ENCODE measurements at regions not wholly inside any gene's neighbourhood (a gene's known extent, or its start where the extent isn't known, plus 50 kb on each side); places are given as distances from the start of the nearest gene placed in this dataset.

DNA sequence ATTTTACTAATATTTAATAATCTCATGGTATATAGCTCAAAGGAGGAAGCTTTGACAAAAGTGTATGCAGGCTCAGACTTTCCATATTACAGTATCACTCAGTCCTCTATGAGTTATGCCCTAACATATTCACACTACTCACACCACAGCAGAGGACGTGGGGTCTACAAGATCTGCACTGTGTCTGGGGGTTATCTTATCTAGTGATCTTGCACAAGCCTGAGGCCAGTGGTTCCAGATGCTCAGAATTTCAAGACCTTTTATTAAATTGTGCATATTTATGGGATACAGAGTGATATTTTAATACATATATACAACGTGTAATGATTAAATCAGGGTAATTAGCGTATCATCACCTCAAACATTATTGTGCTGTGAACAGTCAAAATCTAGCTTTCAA is 933.1 kb downstream of the SQOR start:
- DNase-seq = no peak

DNA sequence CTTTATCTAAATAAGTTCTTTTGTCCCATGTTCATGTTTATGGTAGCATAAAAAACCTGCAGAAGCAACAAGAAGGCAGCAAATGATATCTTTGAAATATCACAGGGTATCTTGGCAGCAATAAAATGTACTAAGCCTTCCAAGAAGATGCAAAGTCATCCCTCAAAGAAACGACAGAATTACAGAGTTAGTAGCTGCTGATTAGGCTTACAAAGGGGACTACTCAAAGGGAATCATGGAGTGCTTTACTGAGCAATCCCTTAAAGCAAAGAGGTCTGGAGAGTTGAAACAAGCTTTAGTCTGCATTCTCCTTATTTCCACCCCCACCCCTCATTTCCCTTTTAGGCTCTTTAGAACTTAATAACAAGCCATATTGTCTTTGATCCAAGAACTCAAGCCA is 935.0 kb downstream of the SQOR start:
- no peak for DNase-seq

DNA sequence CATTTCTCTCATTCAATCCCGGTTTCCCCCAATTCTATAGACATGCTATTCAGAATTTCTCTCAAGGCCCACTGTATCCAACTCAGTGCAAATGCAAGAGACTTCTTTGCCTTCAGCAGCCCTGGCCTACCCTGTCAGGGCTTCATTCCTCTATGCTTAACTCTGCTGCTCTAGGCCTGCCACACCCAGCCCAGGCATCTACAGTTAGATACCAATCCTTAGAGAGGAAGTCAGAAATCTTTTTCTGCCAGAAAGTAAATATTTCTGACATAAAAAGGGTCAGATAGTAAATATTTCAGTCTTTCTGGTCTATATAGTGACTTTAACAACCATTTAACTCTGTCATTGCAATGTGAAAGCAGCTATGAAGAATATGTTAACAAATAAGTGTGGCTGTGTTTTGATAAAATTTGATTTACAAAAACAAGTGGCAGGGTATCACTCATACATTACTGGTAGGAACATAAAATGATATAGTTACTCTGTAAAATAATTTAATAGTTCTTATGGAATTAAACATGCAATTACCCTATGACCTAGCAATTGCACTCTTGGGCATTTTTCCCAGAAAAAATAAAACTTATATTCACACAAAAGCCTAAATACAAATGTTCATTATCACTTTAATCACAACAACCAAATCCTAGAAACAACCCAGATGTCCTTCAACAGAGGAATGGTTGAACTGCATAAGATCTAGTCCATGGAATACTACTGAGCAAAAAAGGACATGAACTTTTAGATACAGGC is 942.0 kb downstream of the SQOR start:
- no peak for DNase-seq

DNA sequence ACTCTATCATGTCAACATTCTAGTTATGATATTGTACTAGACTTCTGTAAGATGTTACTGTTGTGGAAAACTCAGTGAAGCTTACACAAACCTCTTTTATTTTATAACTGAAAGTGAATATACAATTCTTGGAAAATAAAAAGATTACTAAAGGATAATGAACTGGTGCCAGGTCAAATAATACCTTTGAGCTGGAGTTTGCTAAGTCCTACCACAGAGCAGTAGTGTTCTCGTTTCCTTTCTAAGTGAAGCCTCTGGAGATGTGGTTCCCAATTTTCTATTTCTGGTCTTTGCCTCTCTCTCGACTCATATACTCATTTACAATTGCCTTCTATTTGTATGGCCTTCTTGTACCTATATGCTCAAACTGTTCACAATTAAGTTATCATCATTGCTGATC is 942.9 kb downstream of the SQOR start:
- no peak for DNase-seq

DNA sequence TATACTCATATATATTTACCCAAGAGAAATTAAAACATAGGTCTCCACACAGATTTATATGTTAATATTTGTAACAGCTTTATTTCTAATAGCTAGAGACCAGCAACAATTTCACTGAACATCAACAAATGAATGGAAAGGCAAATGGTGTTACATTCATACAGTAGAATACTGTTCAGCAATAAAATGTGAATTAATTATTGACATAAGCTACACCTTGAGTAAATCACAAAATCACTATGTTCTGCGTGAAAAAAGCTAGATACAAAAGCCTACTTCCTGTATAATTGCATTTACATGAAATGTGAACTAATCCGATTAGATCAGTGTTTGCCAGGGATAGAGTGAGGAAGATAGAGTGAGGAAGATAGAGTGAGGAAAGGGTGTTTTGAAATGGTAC is 945.7 kb downstream of the SQOR start:
- DNase-seq = no peak

DNA sequence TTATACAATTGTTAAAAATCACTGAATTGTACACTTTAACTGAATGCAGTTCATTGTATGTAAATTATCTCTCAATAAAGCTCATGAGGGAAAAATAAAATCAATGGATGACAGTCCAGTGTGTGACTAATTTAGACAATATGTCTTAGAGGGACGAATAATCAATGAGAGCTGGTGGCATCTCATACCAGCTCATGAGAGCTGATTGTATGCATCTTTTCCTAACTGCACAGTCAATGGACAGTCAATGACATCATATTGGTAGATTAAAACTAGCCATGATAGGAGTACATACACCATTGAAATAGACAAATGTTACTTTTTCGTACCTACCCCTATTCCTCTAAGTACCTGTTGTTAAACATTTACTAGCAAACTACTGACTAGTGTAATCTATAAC is 946.1 kb downstream of the SQOR start:
- DNase-seq = no peak

DNA sequence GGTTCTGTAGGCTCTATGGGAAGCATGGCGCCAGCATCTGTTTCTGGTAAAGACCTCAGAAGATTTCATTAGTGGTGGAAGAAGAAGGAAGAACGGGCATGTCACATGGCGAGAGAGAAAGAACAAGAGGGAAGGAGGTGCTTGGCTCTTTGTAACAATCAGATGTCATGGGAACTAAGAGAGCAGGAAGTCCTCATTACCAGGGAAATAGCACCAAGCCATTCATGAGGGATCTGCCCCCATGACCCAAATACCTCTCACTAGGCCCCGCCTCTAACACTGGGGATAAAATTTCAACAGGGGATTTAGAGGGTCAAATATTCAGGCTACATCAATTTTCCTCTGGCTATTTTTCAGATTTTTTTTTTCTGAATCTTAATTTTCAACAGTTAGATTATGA is 954.3 kb downstream of the SQOR start:
- no peak for DNase-seq

DNA sequence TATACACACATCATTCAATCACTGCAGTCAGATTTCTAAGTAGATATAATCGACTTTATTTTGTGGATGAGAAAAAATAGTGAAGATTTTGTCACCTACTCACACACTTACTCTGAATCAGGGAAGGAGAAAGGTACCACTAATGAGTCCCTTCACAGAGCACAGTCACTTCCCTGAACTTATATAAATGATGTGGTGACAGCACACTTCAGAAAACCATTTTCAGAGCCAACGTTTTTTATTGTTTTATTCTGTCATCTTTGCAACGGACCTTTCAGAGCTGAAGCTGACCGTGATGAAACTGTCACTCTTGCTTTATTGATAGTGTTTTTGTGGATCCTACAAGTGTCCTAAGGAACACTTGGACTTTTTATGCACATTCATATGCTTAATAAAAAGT is 956.6 kb downstream of the SQOR start:
- no peak for DNase-seq

DNA sequence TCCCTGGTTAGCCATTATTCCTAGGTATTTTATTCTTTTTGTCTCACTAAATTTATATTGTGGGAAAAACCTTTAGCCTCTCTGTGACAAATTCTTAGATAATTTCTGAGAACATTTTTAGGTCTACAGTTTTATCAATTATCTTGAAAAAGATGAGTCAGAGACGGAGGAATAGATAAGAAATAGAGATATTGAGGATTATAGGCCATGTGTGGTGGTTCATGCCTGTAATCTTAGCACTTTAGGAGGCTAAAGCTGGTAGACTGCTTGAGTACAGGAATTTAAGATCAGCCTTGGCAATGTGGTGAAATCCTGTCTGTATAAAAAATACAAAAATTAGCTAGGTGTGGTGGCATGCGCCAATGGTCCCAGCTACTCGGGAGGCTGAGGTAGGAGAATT is 960.2 kb downstream of the SQOR start:
- DNase-seq = no peak

DNA sequence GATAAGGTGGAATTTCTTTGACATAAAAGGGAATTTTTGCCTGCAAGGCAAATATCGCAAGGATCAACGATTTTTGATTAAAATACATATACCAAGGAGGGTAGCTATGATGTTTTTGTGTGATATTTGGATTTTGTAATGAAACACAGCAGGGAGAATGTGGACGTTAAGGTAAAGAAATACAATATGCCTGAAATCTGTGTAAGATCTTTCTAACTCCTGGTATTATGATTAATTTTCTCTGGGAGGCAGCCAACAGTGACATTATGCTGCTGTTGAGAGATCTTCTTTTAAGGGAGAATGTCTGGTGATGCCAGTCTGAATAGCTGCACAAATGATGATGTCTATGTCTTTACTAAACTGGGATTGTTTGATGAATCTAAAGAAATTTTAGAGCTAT is 972.2 kb downstream of the SQOR start:
- DNase-seq = no peak

DNA sequence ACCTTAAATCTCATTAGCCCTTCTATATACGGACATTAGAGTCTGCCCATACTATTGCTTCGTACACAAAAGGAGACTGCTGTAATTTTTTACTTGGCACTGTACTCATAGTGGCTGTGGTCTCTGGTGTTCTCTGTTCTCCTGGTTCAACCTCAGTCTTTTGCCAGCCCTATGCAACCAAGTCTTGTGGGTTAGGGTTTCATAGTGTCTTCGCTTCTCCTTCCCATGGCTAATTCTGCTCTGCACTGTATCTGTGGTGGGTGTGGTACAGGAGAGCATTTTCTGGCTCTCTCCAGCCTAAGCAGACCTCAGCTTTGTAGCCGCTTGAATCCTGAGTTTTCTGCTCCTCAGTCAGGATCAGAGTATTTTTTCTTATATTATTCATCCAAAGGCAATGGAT is 981.2 kb downstream of the SQOR start:
- DNase-seq = no peak

DNA sequence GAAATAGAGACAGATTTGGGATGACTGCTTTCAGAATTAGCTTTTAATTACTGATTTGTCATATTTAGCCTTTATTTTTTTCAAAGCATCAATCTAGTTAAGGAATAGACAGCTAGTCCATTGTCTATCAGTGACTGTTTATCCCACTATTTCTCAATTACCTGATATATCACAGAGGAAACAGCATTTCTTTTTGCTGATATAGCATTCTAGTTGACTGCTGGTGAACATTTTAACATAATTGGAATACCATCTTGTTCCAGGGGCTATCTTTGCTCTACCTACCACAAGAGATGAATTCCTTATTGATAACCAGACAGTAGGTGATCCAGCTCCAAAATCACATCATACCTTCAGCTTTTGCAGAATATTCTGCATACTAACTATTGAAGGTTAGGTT is 982.7 kb downstream of the SQOR start:
- DNase-seq = no peak

DNA sequence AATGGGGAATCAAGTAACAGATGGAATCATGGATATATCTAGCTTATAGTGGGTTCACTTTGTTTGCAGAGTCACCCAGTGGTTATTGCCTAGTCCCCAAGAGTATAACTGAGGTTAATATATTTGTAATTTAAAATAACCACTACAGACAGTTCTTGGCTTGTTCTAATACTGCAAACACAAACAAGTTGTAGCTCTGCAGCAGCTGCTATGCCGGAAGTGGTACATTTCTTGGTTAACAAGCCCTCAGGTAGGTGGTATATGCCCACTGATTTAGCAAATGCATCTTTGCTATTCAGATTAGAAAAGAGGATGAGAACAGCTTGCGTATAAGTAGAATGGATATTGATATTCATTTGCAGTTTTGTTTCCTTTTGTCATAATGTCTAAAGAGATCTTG is 984.2 kb downstream of the SQOR start:
- no peak for DNase-seq

DNA sequence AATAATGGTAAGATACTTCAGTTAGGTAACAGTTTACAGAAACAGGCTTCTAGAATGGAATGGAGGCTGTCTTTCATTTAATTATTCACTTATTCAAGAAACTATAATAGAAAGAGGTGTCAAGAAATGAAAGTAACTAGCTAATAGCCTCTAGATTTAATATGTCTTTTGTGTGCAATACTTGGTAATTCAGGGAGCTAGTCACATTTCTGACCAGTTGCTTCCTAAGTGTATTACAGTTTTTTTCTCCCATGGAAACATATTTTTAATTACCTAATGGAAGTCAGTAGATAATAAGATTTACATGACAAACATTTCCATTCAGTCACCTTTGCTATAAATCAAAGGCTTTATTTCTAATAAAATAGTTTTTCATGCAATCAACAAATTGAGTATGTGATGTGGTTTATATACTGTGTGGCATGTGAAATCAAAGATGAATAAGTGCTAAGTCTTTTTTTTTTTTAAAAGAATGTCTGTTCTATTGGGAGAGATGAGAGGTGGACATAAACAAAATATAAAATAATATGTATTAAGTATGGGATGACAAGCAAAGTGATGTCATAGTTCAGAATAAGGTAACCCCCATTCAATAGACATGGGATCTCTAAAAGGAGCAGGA is 985.7 kb downstream of the SQOR start:
- no peak for DNase-seq

DNA sequence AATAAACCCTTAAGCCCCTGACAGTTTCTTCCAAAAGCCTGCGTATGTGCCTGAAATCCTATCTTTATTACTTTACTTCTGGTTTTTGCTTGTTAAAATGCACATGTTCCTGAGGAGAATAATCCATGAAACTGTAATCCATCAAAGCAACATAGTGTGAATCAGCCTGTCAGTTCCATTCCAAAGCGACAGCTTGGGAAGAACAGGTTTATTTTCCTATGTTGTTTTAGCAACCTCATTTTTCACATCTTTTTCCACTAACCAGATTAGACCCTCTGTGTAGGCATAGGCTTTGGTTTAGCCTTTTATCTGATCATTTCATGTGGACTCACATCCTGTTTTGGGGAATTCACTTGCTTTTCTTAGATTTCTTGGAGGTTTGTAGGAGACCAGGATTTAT is 988.0 kb downstream of the SQOR start:
- DNase-seq = no peak

DNA sequence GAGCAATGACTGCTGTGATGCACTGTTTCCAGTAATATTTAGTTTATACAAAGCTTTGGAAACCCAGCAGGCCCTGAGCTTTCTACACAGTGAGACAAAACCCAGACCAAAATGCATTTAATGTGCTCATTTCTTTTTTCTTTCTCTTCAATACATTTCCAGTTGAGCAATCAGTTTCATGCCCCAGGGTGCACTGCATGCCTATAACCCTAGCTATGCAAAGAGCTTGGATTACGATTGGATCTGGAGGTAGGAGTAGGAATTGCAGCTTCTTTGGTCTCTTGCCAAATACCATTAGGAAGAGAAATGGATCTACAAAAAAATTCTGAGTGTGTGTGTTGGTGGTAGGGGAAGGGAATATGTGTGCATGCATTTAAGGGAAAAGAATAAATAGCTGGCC is 1001.4 kb downstream of the SQOR start:
- no peak for DNase-seq

DNA sequence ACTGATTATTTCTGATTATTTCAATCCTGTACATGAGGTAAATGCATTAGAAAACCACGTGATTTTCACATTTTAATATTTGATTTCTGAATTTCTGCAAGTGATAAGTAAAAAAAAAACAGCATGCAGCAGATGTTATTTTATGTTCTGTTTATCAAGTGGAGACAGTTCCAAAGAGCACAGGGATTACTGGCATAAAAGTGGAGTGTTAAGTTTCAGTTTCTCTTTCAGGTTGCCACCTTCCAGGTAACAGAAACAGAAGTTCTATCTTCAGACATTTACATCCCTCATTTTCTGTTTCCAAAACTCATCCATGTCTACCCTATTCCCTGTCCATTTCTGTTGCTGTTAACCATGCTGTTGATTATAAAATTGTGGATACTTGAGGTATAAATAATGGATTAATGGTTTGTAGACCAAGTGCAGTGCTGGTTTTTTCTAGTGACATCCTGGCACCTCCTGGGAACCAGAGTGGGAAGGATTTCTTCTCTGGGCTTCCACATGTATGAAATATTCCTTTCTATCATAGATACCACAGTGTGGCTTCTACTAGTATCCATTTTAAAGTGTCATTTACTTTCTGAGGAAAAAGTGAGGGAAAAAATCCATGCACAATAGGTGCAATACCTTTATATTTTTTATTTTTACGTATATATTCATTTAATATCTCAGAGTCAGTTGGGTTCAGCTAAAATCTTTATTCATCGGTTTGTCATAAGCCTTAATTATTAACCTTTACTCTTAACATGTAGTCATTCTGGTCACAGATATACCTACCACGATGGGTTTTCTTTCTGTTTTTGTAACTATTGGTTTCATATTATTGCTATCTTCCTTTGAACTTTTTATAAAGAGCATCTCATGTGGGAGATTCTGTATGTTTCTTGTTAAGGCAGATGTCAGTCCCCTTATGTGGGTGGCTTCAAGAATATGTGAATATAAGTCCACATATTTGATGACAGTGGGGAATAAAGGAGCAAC is 1010.0 kb downstream of the SQOR start:
- no peak for DNase-seq

DNA sequence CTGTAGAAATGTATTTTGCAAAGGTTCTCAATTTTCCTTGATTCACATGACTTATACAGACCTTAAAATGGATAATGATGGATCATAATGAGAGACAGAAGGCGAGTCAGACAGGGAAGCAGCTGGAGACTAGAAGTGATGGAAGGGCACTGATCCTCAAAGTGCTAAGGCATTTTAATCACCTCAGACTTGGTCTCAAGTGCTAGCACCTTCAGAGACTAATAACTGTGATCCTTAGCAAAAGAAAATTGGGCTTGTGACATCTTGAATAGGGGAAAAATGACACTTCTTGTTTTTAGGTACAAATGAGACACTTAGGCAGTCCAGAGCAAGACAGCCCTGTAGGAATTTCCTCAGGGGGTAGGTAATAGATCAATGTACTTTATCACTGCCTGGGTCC is 1011.7 kb downstream of the SQOR start:
- no peak for DNase-seq

DNA sequence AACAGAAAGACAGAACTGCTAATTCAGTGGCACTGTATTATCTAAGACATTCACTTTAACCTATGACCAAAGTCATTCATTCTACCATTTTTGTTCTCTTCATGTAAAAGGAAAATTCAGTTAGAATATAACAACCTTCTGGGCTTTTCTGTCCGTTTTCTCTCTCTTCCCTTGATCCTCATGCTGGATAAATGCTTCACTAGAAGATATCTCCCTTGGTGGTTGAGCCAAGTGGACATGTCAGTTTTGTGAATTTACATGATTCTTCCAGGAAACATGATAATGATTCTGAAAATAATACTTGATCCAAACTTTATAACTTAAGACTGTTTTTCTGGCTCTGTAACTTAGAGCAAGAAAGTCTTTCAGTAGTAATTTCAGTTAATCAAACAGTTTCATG is 1012.2 kb downstream of the SQOR start:
- DNase-seq = no peak

DNA sequence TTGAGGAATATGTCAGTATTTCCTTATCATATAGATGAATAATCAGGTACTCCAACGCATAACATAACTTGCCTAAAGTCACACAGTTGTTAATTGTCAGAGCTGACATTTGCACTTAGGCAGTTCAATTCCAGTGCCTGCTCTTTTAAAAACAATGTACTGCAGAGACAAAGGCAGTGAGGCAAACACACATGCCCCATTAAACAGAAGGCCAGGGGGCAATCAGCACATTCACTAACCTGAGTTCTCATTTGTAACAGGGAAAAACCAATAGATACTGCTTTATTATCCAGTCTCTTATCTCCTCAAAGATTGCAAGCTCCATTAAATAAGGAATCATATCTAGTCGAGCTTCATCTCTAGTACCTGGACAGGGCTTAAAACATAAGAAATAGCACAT is 1017.4 kb downstream of the SQOR start:
- DNase-seq = no peak

DNA sequence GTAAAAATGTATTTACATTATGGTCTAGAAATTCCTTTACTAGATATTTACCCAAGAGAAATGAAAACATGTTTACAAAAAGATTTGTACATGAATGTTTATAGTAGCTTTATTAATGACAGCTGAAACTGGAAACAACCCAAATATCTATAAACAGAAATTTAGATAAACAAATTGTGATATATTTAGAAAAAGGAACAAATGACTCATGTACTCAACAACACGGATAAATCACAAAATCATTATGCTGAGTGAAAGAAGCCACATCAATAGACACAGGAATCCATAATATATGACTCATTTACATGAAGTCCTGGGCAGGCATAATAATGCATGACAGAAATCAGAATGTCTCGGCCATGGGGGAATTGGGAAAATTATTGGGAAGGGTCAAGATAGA is 1020.2 kb downstream of the SQOR start:
- no peak for DNase-seq

DNA sequence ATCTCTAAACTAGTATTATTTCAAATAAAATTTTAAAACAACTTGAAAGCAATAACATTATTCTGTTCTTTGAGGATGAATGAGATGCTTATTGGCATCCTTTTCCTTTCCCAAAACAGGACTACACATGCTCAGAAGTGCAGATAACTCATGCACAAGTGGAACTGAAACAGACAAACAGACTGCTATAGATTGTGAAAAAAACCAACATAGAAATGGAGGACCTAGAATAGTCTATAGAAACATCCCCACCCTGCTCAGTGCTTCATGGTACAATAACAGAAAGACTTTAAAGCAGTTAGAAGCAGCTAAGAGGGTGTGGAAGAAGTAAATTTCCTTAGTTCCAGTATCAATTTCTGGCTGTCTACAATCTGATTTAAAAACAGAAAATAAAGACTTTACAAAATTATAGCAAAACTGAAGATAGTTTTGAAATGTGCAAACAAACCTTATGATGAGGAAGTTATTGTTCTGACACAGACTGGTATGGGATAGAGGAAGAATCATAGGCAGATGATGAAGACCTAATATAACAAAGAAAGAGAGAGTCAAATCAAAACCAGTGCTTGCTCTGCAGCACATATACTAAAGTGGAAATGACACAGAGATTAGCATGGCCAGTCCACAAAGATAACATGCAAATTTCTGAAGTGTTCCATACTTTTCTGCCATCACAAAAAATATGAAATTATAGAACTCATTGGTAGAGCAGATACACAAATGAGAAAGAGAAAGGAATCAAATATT is 1025.4 kb downstream of the SQOR start:
- DNase-seq = no peak

DNA sequence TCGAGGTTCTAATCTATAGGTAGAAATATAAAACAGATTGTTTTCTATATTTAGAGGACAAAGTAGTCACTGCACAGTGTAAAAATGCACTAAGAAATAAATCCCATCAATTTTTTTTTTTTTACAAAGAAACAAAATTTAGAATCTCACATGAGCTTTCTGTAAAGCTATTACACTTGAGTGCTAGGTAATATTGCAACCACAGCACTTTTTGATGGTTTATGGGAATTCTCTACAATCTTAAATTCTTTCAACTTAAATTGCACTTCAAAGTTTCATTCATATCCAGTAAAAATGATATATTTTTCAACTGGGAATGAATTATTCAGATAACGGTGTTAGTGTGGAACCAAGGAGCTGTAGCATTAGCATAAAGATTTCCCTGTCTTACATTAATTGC is 1035.4 kb downstream of the SQOR start:
- no peak for DNase-seq
